DND-41 (cell line): ENCODE measurements at regions not wholly inside any gene's neighbourhood (a gene's known extent, or its start where the extent isn't known, plus 50 kb on each side); places are given as distances from the start of the nearest gene placed in this dataset.

Experiments
- CTCF ChIP-seq: IDR thresholded peaks from 2 replicates; pipeline ENCODE4 v1.5.1; 2012; ENCODE audit warnings: borderline replicate concordance, low read length, moderate library complexity, mild to moderate bottlenecking; ENCODE audit not compliant: poor library complexity, severe bottlenecking; ENCODE audit errors: extremely low read depth
- EZH2 ChIP-seq: IDR thresholded peaks from 3 replicates; pipeline ENCODE4 v1.6.1; 2012; ENCODE audit warnings: borderline replicate concordance, low read depth, mild to moderate bottlenecking, moderate library complexity, low read length, inconsistent platforms; ENCODE audit not compliant: severe bottlenecking

DNA sequence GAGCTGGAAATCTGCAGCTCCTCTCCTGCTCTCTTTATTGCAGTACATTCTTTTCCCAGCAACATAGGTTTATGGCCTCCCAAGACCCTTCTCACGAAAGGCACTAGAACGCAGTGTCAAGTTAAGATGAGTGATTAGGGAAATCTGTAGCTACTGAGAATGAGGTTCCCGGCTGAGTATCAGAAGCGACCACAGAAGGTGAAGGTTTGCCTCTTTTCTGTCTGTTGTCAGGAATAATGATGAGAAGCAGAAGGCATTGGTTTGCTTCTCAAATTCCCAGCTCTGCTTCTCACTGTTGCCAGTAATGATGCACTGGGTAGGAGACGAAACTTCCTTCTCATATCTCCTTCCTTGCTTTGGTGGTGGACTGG lies 128.4 kb downstream of the NTMT2 start:
- no peak for TF ChIP-seq CTCF
- no peak for TF ChIP-seq EZH2
